ENCODE measurements at regions not wholly inside any gene's neighbourhood (a gene's known extent, or its start where the extent isn't known, plus 50 kb on each side); places are given as distances from the start of the nearest gene placed in this dataset.

- no peaks in the 10 kb centered on the region for H3K4me1 Mint-ChIP-seq (ENCODE audit: low read depth)
- no peaks in the 10 kb centered on the region for H3K27me3 Mint-ChIP-seq
- no peak overlapping the region for H3K4me3 Mint-ChIP-seq
- DNase-seq, result no peak
- H3K27ac Mint-ChIP-seq, result no peak overlapping the region
- no peaks in the 10 kb centered on the region for H3K36me3 Mint-ChIP-seq (ENCODE audit: low read depth)
- H3K9me3 Mint-ChIP-seq, result no peaks in the 10 kb centered on the region
These were observed 342.8 kb downstream of the DYSF start for GRCh38 chr2:71796174-71796593.

DNA sequence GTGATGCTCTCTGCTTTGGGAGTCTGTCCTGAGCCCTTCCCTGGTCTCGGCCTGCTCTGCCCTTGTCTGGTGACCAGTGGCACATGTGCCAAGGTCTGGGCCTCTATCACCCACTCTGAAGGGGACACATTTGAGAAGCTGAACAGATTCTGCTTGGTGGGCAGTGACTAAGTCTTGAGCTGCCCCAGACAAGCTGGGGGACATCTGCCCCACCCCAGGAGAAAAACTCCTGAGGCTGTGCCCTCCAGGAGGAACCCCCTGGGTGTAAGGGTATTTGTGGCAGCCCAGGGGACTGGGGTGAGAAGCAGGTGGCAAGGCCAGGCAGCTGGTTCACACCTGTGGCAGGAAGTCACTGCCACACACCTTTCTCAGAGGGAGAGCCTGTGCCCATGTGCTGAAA, 342.1 kb downstream of the DYSF start:
- no peak overlapping the region for H3K4me3 Mint-ChIP-seq
- H3K36me3 Mint-ChIP-seq (ENCODE audit: low read depth), result no peaks in the 10 kb centered on the region
- H3K27ac Mint-ChIP-seq, result no peak overlapping the region
- no peaks in the 10 kb centered on the region for H3K9me3 Mint-ChIP-seq
- DNase-seq, result no peak
- H3K27me3 Mint-ChIP-seq, result no peaks in the 10 kb centered on the region
- no peaks in the 10 kb centered on the region for H3K4me1 Mint-ChIP-seq (ENCODE audit: low read depth)

DNA sequence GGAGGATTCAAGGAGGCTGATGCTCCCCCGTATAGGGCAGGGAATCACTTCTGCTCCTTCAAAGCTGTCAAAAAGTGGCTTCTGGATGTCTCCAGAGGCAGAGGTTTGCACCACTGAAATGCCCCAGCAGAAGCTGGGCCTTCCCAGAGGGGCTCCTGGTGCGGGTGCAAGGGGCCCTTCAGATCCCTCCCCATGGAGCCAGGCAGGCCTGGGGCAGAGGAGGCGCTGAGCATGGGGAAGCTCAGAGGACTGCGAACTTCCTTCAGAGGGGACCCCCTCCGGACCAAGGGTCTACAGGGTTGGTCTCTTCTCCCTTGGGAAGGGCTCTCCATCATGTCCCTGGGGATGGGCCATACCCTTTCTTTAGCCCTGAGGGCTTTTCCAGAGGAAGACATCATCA, 341.2 kb downstream of the DYSF start:
- no peak overlapping the region for H3K4me3 Mint-ChIP-seq
- H3K36me3 Mint-ChIP-seq (ENCODE audit: low read depth), result no peaks in the 10 kb centered on the region
- H3K27ac Mint-ChIP-seq, result no peak overlapping the region
- H3K9me3 Mint-ChIP-seq, result no peaks in the 10 kb centered on the region
- H3K4me1 Mint-ChIP-seq (ENCODE audit: low read depth), result no peaks in the 10 kb centered on the region
- H3K27me3 Mint-ChIP-seq, result no peaks in the 10 kb centered on the region
- DNase-seq, result no peak

GRCh38 chr2:71793926-71794325, 340.6 kb downstream of the DYSF start:
- H3K36me3 Mint-ChIP-seq (ENCODE audit: low read depth), result no peaks in the 10 kb centered on the region
- H3K27me3 Mint-ChIP-seq, result no peaks in the 10 kb centered on the region
- H3K4me3 Mint-ChIP-seq, result no peak overlapping the region
- H3K9me3 Mint-ChIP-seq, result no peaks in the 10 kb centered on the region
- H3K27ac Mint-ChIP-seq, result no peak overlapping the region
- no peak for DNase-seq
- H3K4me1 Mint-ChIP-seq (ENCODE audit: low read depth), result no peaks in the 10 kb centered on the region

- Mint-ChIP-seq H3K4me3 (no peak overlapping the region), H3K27me3 (no peaks in the 10 kb centered on the region), H3K27ac (no peak overlapping the region), H3K4me1 (ENCODE audit: low read depth) (no peaks in the 10 kb centered on the region), H3K36me3 (ENCODE audit: low read depth) (no peaks in the 10 kb centered on the region), H3K9me3 (no peaks in the 10 kb centered on the region)
- DNase-seq, result no peak
These were observed 339.8 kb downstream of the DYSF start for GRCh38 chr2:71792926-71793761.

GRCh38 chr2:71791501-71792135, 338.3 kb downstream of the DYSF start:
- Mint-ChIP-seq H3K27me3 (no peaks in the 10 kb centered on the region), H3K27ac (no peak overlapping the region), H3K9me3 (no peaks in the 10 kb centered on the region), H3K4me1 (ENCODE audit: low read depth) (no peaks in the 10 kb centered on the region), H3K36me3 (ENCODE audit: low read depth) (no peaks in the 10 kb centered on the region), H3K4me3 (no peak overlapping the region)
- no peak for DNase-seq

- no peak for DNase-seq
- Mint-ChIP-seq H3K27ac (no peak overlapping the region), H3K36me3 (ENCODE audit: low read depth) (no peaks in the 10 kb centered on the region), H3K9me3 (no peaks in the 10 kb centered on the region), H3K27me3 (no peaks in the 10 kb centered on the region), H3K4me1 (ENCODE audit: low read depth) (no peaks in the 10 kb centered on the region), H3K4me3 (no peak overlapping the region)
These were observed 337.7 kb downstream of the DYSF start for GRCh38 chr2:71791061-71791450.

DNA sequence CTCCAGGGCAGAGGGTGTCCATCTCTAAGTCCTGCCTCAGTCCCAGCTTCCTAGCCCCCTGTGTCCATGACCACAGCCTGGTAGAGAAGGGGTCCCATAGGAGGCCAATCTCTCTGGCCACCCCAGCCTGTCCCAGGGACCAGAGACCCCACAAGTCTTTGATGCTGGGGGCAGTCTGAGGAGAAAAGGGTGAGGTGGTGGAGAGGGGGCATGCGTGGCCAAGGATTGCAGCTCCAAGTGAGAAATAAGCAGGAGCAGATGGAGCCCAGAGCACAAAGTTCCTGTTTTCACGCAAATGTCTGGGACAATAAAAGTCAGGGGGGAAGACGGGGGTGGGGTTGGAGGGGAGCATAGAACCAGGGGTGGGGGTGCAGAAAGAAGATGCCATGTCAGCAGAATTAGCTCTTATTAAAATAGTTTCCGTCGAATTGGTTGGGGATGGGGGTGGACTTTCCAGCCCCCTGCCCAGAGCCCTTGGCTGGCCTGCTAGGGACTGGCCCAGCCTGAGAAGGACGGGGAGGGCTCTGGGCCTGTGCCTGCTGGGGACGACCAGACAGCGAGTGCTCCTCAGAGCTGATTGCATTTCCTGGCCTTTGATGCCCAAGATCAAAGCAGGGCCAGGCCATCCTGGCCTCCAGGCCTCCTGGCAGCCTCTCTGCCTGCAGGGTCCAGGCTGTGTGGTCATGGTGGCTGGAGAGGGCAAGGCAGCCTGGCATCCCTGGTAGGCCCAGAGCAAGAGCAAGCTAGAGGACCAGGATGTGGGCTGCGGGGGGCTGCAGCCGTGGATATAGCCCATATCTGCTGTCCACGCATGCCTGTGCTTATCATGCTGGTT, 337.1 kb downstream of the DYSF start:
- no peaks in the 10 kb centered on the region for H3K36me3 Mint-ChIP-seq (ENCODE audit: low read depth)

DNA sequence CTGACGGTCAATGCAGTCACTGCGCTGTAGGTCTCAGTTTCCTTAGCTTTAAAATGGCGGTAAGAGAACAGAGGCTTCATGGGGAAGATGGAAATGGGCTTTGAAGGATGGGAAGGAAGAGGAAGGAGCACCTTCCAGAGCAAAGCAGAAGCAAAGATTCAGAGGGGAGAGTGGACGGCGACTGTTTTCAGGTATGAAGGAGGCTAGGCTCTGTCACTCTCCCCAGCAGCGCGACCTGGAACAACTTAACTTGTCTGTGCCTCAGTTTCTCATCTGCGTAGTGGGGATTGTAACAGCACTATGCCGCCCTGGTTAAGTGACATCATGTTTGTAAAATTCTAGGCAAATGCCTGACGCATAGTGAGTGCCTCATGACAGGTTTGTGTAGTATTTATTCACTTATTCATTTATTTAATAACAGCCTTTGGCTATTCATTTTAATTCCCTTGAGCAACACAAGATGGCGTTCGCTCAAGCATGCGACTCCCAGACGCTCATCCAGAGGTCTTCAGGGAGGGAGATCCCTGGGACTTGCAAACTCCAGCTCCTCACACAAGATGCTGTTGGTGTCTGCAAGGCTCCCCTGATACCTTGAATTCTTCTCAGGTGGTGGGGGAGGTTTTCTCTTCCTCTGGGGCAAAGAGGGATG, 336.3 kb downstream of the DYSF start:
- H3K27ac Mint-ChIP-seq, result no peak overlapping the region
- no peaks in the 10 kb centered on the region for H3K4me1 Mint-ChIP-seq (ENCODE audit: low read depth)
- H3K9me3 Mint-ChIP-seq, result no peaks in the 10 kb centered on the region
- H3K27me3 Mint-ChIP-seq, result no peaks in the 10 kb centered on the region
- no peak overlapping the region for H3K4me3 Mint-ChIP-seq
- no peaks in the 10 kb centered on the region for H3K36me3 Mint-ChIP-seq (ENCODE audit: low read depth)
- DNase-seq, result no peak

More for the DNA sequence above, 337.1 kb downstream of the DYSF start:
- no peak for DNase-seq
- no peaks in the 10 kb centered on the region for H3K4me1 Mint-ChIP-seq (ENCODE audit: low read depth)
- H3K27ac Mint-ChIP-seq, result no peak overlapping the region
- no peaks in the 10 kb centered on the region for H3K9me3 Mint-ChIP-seq
- no peak overlapping the region for H3K4me3 Mint-ChIP-seq
- H3K27me3 Mint-ChIP-seq, result no peaks in the 10 kb centered on the region

DNA sequence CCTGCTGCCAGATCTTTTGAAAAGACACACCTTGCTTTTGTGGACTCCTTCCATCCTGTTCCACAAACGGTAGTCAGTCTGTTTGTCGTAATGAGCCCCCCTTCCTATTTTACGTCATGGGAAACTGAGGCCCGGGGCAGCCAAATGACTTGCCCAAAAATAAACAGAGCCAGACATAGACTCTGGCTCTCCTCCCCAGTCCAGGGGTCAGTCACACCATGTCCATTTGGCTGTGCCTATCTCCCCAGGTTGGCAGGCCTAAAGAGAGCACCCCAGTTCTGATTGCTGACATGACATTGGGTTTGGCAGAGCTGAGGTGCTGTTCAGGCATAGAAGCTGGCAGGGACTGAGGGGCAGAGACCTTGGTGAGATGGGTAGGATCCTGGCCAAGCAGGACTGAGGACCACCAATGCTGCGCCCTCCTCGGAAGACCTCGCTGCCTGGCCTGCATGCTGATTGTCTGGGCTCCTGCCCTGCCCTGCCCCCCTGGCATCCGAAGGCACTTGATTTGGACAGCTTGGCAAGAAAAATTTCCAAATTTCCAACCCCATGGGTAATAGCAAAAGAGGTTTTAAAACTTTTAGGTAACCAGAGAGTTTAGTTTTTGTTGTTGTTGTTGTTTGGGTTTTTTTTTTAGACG, 335.4 kb downstream of the DYSF start:
- Mint-ChIP-seq H3K4me1 (ENCODE audit: low read depth) (no peaks in the 10 kb centered on the region), H3K27me3 (no peaks in the 10 kb centered on the region), H3K36me3 (ENCODE audit: low read depth) (no peaks in the 10 kb centered on the region), H3K4me3 (no peak overlapping the region), H3K9me3 (no peaks in the 10 kb centered on the region), H3K27ac (no peak overlapping the region)
- DNase-seq, result no peak

GRCh38 chr2:71788186-71788525, 334.8 kb downstream of the DYSF start:
- Mint-ChIP-seq H3K27ac (no peak overlapping the region), H3K9me3 (no peaks in the 10 kb centered on the region), H3K36me3 (ENCODE audit: low read depth) (no peaks in the 10 kb centered on the region), H3K4me1 (ENCODE audit: low read depth) (no peaks in the 10 kb centered on the region), H3K4me3 (no peak overlapping the region), H3K27me3 (no peaks in the 10 kb centered on the region)
- no peak for DNase-seq

DNA sequence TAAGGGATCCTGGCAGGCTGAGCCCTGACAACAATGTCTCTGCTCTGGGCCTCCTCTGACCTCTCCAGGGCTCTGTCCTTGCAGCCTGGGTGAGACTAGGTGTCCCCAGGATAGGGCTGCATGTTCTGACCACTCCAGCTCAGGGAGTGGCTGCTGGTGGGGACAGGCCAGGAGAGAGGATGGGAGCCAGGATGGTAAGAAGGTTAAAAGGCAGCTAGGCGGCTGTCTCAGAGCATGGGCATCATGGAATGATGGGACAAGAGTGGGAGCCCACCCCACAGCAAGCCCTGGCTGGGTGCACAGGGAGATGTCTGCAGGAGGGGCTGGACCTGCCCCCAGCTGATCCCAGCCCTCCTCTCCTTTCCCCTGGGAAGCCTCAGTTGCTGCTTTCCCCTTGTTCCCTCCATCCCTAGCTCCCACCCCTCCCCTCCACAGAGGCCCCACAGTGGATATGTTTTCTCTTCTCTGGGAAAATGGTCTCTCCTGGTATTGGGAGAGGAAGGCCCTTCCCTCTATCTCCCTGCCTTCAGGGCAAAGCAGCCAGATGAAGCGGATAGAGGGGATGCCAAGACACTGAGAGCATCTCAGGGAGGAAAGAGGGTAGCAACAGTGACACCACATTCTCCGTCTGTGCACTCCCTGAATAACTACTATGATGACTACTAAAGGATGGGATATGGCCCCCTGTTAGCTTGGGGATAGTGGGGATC, 334.3 kb downstream of the DYSF start:
- Mint-ChIP-seq H3K9me3 (no peaks in the 10 kb centered on the region), H3K4me3 (no peak overlapping the region), H3K27ac (no peak overlapping the region), H3K27me3 (peaks cover 4% of the 10 kb centered on the region), H3K36me3 (ENCODE audit: low read depth) (no peaks in the 10 kb centered on the region), H3K4me1 (ENCODE audit: low read depth) (no peaks in the 10 kb centered on the region)
- no peak for DNase-seq

DNA sequence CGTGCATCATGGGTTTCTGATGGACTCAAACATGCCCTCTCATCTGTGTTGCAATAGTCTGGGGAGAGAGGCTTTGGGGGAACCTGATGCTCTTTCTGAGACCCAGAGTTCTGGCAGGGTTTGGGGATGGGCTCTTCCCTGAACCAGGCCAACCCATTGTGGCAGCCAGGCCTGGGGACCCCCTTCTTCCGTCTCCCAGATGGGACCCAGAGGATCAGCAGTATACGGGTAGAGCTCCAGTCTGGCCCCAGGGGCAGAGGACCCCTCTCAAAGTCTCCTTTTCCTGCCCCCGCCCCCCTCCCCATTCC, 333.7 kb downstream of the DYSF start:
- no peak overlapping the region for H3K4me3 Mint-ChIP-seq
- H3K4me1 Mint-ChIP-seq (ENCODE audit: low read depth), result no peaks in the 10 kb centered on the region
- no peaks in the 10 kb centered on the region for H3K36me3 Mint-ChIP-seq (ENCODE audit: low read depth)
- DNase-seq, result no peak
- H3K27ac Mint-ChIP-seq, result no peak overlapping the region
- no peaks in the 10 kb centered on the region for H3K9me3 Mint-ChIP-seq
- peaks cover 4% of the 10 kb centered on the region for H3K27me3 Mint-ChIP-seq
